ENCODE measurements at regions not wholly inside any gene's neighbourhood (a gene's known extent, or its start where the extent isn't known, plus 50 kb on each side); places are given as distances from the start of the nearest gene placed in this dataset.

DNA sequence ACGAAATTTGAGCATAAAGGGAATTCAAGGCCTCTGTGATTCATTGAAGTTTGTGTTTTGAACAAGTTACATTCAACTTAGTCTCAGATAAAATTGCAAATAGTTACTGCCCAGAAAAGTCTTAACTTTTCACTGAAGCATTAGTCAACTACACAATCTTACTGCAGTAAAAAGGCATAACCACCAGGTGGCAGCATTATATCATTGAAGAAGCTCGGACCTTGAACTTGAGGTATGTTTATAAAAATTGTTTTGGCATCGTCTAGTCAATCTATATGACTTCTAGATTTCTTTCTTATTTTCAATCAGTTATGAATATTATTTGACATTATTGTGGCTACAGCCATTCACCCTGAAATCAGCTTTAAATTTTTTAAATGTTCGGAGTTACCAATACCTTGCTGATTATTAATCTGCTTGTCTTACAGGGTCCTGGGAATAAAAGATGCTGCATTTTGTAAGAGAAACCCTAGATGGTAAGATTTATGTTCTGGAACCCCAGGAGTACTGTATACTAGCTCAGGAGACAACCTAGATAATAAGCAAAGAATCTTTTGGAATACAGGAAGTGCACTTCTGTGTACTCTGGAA, 83.9 kb upstream of the GRAMD2B start:
- WGBS, 2 donors = 26 to 27% methylated on average over 4 of the region's 4 CpGs
- ATAC-seq (ENCODE audit: insufficient read depth, low FRiP score) (peak; percentile 68), DNase-seq (peak; percentile 56 to 88 (median 86))
- TF ChIP-seq, protein P1, sequence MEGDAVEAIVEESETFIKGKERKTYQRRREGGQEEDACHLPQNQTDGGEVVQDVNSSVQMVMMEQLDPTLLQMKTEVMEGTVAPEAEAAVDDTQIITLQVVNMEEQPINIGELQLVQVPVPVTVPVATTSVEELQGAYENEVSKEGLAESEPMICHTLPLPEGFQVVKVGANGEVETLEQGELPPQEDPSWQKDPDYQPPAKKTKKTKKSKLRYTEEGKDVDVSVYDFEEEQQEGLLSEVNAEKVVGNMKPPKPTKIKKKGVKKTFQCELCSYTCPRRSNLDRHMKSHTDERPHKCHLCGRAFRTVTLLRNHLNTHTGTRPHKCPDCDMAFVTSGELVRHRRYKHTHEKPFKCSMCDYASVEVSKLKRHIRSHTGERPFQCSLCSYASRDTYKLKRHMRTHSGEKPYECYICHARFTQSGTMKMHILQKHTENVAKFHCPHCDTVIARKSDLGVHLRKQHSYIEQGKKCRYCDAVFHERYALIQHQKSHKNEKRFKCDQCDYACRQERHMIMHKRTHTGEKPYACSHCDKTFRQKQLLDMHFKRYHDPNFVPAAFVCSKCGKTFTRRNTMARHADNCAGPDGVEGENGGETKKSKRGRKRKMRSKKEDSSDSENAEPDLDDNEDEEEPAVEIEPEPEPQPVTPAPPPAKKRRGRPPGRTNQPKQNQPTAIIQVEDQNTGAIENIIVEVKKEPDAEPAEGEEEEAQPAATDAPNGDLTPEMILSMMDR (IDR thresholded peaks at IDR 0.05; ENCODE audit: control extremely low read depth, extremely low read depth) = peak; percentile 77
- Histone ChIP-seq H3K27ac (ENCODE audit: low read depth in 1 of 2, low read length in 1 of 2) (no peak overlapping the region), H3K9me3 (ENCODE audit: control insufficient read depth in 4 of 4, insufficient read depth in 3 of 4, low read length in 3 of 4) (no peaks in the 10 kb centered on the region), H3K9ac (ENCODE audit: insufficient read depth in 1 of 2, low read length in 2 of 2) (no peak overlapping the region), H3K27me3 (ENCODE audit: control insufficient read depth in 3 of 3, insufficient read depth in 3 of 3, low read length in 2 of 3) (no peaks in the 10 kb centered on the region), H3K36me3 (ENCODE audit: control insufficient read depth in 4 of 4, insufficient read depth in 4 of 4, low read length in 4 of 4) (no peaks in the 10 kb centered on the region), H3K4me3 (no peak overlapping the region), H3K4me1 (ENCODE audit: control insufficient read depth in 5 of 5, insufficient read depth in 5 of 5, low read length in 5 of 5) (peaks cover 0 to 15% (median 0%) of the 10 kb centered on the region in 5 donors)

DNA sequence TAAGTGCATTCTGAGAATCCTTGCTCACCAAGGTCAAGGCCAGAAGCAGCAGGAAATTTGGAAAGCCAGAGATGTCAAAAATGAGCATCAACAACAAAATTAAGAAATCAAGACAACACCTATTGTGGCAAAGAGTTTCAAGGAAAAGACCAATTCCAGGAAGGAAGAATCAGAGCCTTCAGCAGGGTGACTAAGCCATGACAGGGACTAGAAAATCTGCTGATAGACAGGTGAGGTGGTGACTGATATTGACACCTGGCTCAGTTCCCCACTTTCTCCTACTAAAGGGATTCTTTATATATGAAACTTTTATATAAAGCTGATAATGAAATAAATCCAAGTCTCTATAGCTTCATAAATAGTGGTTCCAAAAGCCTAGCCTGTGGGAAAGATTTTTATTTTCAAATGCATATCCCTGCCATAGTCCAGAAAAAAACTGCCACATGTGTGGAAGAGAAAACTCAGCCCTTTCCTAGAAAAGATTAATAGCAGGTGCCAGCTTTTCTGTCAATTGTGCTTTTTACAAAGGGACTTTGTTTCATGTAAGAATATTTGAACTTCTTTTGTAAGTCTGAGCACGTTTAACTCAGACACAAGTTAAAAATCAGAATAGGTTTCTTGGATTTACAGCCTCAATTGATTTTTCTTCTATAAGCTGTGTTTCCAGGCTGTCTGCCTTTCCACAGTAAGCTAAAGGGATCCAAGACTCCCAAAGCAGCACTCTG, 81.1 kb upstream of the GRAMD2B start:
- no peak for DNase-seq
- no peak overlapping the region for H3K9ac ChIP-seq (ENCODE audit: insufficient read depth in 1 of 2, low read length in 2 of 2)
- no peak overlapping the region for H3K27ac ChIP-seq (ENCODE audit: low read depth in 1 of 2, low read length in 1 of 2)
- H3K36me3 ChIP-seq (ENCODE audit: control insufficient read depth in 4 of 4, insufficient read depth in 4 of 4, low read length in 4 of 4) = no peaks in the 10 kb centered on the region
- ATAC-seq (ENCODE audit: insufficient read depth, low FRiP score) = no peak
- no peaks in the 10 kb centered on the region for H3K9me3 ChIP-seq (ENCODE audit: control insufficient read depth in 4 of 4, insufficient read depth in 3 of 4, low read length in 3 of 4)
- H3K4me1 ChIP-seq (ENCODE audit: control insufficient read depth in 5 of 5, insufficient read depth in 5 of 5, low read length in 5 of 5) = no peaks in the 10 kb centered on the region
- H3K4me3 ChIP-seq = no peak overlapping the region
- TF ChIP-seq, protein P1 (IDR thresholded peaks at IDR 0.05; ENCODE audit: control extremely low read depth, extremely low read depth) = no peak
- 62 to 69% methylated on average over 1 of the region's 1 CpG for WGBS, 2 donors
- no peaks in the 10 kb centered on the region for H3K27me3 ChIP-seq (ENCODE audit: control insufficient read depth in 3 of 3, insufficient read depth in 3 of 3, low read length in 2 of 3)

DNA sequence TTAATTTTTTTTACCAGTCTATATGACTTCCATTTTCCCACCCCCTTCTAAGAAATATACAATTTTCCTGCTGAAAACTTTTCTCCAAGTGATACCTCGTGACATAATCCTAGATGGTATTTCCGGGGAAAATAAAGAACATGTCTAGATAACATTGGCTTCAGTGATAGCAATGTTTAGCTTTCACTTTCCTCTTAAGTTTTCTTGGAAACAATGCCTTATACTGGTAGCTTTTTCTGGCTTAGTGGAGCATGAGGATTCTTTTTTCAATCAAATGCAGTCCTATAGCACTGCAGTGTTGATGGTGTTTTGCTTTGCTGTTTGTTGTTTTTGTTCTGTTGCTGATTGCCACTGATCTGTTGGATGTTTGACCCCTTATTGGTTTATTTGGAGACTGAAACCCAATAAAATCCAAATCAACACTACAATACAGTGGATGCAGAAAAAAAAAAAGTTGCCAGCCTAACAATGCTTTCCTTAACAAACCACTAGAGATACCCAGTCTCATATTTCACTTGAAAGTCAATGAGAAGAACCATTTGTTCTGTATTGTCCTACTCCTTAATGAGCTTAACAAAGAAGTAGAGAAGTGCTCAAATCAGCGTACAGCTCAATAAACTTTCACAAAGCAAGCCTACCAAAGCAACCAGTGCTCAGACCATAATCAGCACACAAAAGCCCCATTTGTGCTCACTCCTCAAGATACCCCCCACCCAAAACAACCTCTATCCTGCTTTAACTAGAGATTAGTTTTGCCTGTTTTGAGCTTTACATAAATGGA, 74.2 kb upstream of the GRAMD2B start:
- peak in 1 of 3 donors; percentile 40 for DNase-seq
- no peak for ATAC-seq (ENCODE audit: insufficient read depth, low FRiP score)
- Histone ChIP-seq H3K36me3 (ENCODE audit: control insufficient read depth in 4 of 4, insufficient read depth in 4 of 4, low read length in 4 of 4) (no peaks in the 10 kb centered on the region), H3K27me3 (ENCODE audit: control insufficient read depth in 3 of 3, insufficient read depth in 3 of 3, low read length in 2 of 3) (no peaks in the 10 kb centered on the region), H3K27ac (ENCODE audit: low read depth in 1 of 2, low read length in 1 of 2) (no peak overlapping the region), H3K4me1 (ENCODE audit: control insufficient read depth in 5 of 5, insufficient read depth in 5 of 5, low read length in 5 of 5) (peaks cover 0 to 7% (median 1%) of the 10 kb centered on the region in 5 donors), H3K4me3 (no peak overlapping the region), H3K9ac (ENCODE audit: insufficient read depth in 1 of 2, low read length in 2 of 2) (no peak overlapping the region), H3K9me3 (ENCODE audit: control insufficient read depth in 4 of 4, insufficient read depth in 3 of 4, low read length in 3 of 4) (no peaks in the 10 kb centered on the region)
- TF ChIP-seq, protein P1 (IDR thresholded peaks at IDR 0.05; ENCODE audit: control extremely low read depth, extremely low read depth) = no peak
- 48 to 67% methylated on average over 3 of the region's 3 CpGs for WGBS, 2 donors

All from lung (tissue), 11 donors.